ENCODE measurements at regions not wholly inside any gene's neighbourhood (a gene's known extent, or its start where the extent isn't known, plus 50 kb on each side); places are given as distances from the start of the nearest gene placed in this dataset.

- intact Hi-C loops (cut with DNase I): no loop called here
- ATAC-seq (no peak), DNase-seq (no peak)
- 47 to 52% (median 47%) methylated on average over 3 of the region's 3 CpGs for WGBS, 3 donors
- no peaks in the 10 kb centered on the region for H3K27me3 ChIP-seq (ENCODE audit: insufficient read depth in 3 of 3, low read length in 2 of 3)
- TF ChIP-seq, protein P1, sequence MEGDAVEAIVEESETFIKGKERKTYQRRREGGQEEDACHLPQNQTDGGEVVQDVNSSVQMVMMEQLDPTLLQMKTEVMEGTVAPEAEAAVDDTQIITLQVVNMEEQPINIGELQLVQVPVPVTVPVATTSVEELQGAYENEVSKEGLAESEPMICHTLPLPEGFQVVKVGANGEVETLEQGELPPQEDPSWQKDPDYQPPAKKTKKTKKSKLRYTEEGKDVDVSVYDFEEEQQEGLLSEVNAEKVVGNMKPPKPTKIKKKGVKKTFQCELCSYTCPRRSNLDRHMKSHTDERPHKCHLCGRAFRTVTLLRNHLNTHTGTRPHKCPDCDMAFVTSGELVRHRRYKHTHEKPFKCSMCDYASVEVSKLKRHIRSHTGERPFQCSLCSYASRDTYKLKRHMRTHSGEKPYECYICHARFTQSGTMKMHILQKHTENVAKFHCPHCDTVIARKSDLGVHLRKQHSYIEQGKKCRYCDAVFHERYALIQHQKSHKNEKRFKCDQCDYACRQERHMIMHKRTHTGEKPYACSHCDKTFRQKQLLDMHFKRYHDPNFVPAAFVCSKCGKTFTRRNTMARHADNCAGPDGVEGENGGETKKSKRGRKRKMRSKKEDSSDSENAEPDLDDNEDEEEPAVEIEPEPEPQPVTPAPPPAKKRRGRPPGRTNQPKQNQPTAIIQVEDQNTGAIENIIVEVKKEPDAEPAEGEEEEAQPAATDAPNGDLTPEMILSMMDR (IDR thresholded peaks at IDR 0.05): no peak
- H3K36me3 ChIP-seq (ENCODE audit: insufficient read depth in 1 of 2, low read depth in 1 of 2): no peaks in the 10 kb centered on the region
- H3K9me3 ChIP-seq: no peaks in the 10 kb centered on the region
- H3K4me1 ChIP-seq: peaks cover 6% of the 10 kb centered on the region
- H3K4me3 ChIP-seq: no peak overlapping the region
- no peak overlapping the region for H3K27ac ChIP-seq
Observed at GRCh38 chr1:84083307-84083706, 60.8 kb upstream of the PRKACB start.

DNA sequence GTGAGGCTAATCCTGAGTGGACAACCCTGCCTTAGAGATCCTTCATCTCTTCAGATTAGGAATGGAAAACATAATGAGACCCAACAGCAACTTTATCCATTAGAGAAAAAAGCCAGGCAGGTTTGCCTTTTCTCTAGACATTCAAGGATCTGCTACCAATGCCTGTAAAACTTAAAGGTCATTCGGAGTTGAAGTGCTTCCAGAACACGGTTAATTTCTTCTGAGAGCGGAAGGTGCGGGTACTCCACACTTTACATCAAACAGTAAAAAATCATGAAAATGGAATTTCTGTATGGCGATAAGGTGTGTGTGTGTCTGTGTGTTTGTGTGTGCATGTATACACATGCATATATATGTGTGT, 65.2 kb upstream of the PRKACB start:
- H3K9me3 ChIP-seq: no peaks in the 10 kb centered on the region
- intact Hi-C loops (cut with DNase I): loop anchor here in 1 of 2 donors (5.0 kb wide), 1 partner anchor 33 kb away; no protein-coding TSS in a partner anchor
- 39 to 50% (median 41%) methylated on average over 5 of the region's 5 CpGs for WGBS, 3 donors
- no peaks in the 10 kb centered on the region for H3K36me3 ChIP-seq (ENCODE audit: insufficient read depth in 1 of 2, low read depth in 1 of 2)
- DNase-seq (no peak), ATAC-seq (no peak)
- TF ChIP-seq, protein P1 (IDR thresholded peaks at IDR 0.05): no peak
- H3K4me3 ChIP-seq: peak overlapping the region; percentile 88
- H3K4me1 ChIP-seq: peaks cover 12% of the 10 kb centered on the region
- no peak overlapping the region for H3K27ac ChIP-seq
- no peaks in the 10 kb centered on the region for H3K27me3 ChIP-seq (ENCODE audit: insufficient read depth in 3 of 3, low read length in 2 of 3)

GRCh38 chr1:84078108-84078841, 65.8 kb upstream of the PRKACB start:
- Histone ChIP-seq H3K4me1 (peaks cover 12% of the 10 kb centered on the region), H3K9me3 (no peaks in the 10 kb centered on the region), H3K36me3 (ENCODE audit: insufficient read depth in 1 of 2, low read depth in 1 of 2) (no peaks in the 10 kb centered on the region), H3K4me3 (peak overlapping the region; percentile 88), H3K27me3 (ENCODE audit: insufficient read depth in 3 of 3, low read length in 2 of 3) (no peaks in the 10 kb centered on the region), H3K27ac (peak overlapping the region; percentile 91)
- intact Hi-C loops (cut with DNase I): loop anchor here in 1 of 2 donors (5.0 kb wide), 1 partner anchor 34 kb away; no protein-coding TSS in a partner anchor
- ATAC-seq (peak; percentile 55 to 67 (median 60)), DNase-seq (peak in 1 of 2 donors; percentile 48)
- 1 to 3% (median 2%) methylated on average over 35 to 61 of the region's 61 CpGs for WGBS, 3 donors
- TF ChIP-seq, protein P1 (IDR thresholded peaks at IDR 0.05): no peak

DNA sequence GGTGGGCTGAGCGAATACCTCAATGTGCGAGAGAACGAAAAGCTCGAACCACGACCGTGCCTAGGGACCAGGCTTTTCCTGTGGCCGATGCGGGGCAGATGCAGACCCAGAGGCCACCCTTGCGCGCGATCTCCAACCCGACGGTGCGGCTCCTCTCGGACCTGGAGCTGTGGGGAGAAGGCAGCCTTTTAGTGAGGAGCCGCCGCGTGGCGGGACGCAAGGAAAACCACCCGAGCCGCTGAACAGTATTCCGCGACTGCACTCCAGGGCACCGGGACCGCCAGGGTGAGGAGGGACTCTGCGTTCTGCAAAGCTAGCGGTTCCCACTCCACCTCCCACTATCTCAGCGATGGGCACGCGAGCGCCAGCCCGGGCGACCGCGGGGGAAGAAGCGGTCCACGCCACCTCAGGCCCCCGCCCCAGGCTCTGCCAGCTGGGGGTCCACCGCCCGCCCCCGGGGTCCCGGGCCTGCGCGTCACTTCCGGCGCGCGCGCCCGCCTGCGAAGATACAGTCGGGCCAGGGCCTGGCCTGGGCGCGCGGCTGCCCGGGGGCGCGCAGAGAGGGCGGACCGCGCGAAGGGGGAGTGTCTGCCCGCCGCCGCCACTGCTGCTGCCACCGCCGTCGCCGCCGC, 66.5 kb upstream of the PRKACB start:
- intact Hi-C loops (cut with DNase I): loop anchor here in 1 of 2 donors (2.0 to 5.0 kb wide), 2 partner anchors 35 to 79 kb away; partner anchors contain the start of gene TTLL7
- H3K27me3 ChIP-seq (ENCODE audit: insufficient read depth in 3 of 3, low read length in 2 of 3): no peaks in the 10 kb centered on the region
- peak overlapping the region; percentile 88 for H3K4me3 ChIP-seq
- H3K36me3 ChIP-seq (ENCODE audit: insufficient read depth in 1 of 2, low read depth in 1 of 2): no peaks in the 10 kb centered on the region
- peak; percentile 97 to 99 (median 98) for ATAC-seq
- no peaks in the 10 kb centered on the region for H3K9me3 ChIP-seq
- H3K4me1 ChIP-seq: peaks cover 12% of the 10 kb centered on the region
- TF ChIP-seq, protein P1 (IDR thresholded peaks at IDR 0.05): no peak
- WGBS, 3 donors: 0 to 1% (median 0%) methylated on average over 37 to 71 of the region's 71 CpGs
- peak; percentile 84 for DNase-seq
- peak overlapping the region; percentile 91 for H3K27ac ChIP-seq

Measured in psoas muscle (tissue), 7 donors.